ENCODE measurements at regions not wholly inside any gene's neighbourhood (a gene's known extent, or its start where the extent isn't known, plus 50 kb on each side); places are given as distances from the start of the nearest gene placed in this dataset.
"Not testable (repeated sequence)": the region's sequence is repeated elsewhere in the genome, so short reads cannot be mapped to it uniquely, and the experiment has no call there.

- Histone ChIP-seq H3K4me1 (ENCODE audit: control insufficient read depth in 1 of 2, extremely low read depth in 1 of 2, insufficient read depth in 2 of 2, low read length in 2 of 2) (no peaks in the 10 kb centered on the region), H3K27me3 (replicated peaks in 1 of 2; ENCODE audit: control insufficient read depth in 2 of 2, extremely low read depth in 1 of 2, insufficient read depth in 2 of 2, low read length in 1 of 2) (no peaks in the 10 kb centered on the region), H3K9me3 (no peaks in the 10 kb centered on the region), H3K27ac (ENCODE audit: low read length) (no peak overlapping the region), H3K4me3 (ENCODE audit: control insufficient read depth in 1 of 2, extremely low read depth in 1 of 2, low read length in 1 of 2) (no peak overlapping the region), H3K36me3 (ENCODE audit: control insufficient read depth in 2 of 2, extremely low read depth in 1 of 2, insufficient read depth in 1 of 2, low read length in 1 of 2) (no peaks in the 10 kb centered on the region)
- ATAC-seq (replicated peaks in 1 of 4) (no peak), DNase-seq (no peak)
- POLR2A ChIA-PET: interaction anchor here in 1 of 2 donors (0.7 kb wide), 1 partner anchor 90 kb away, joined by 3 read pairs; no protein-coding TSS in a partner anchor
- peaks cover 0 to 3% of the 10 kb centered on the region in 2 donors for H3K27me3 Mint-ChIP-seq
- no peaks in the 10 kb centered on the region for H3K9me3 Mint-ChIP-seq
- CTCF ChIA-PET: no interaction called here
- no peak overlapping the region for H3K27ac Mint-ChIP-seq
- H3K4me1 Mint-ChIP-seq: no peaks in the 10 kb centered on the region
- no peak overlapping the region for H3K4me3 Mint-ChIP-seq
- no peaks in the 10 kb centered on the region for H3K36me3 Mint-ChIP-seq
Measured at GRCh38 chr6:101178748-101179147, 214.8 kb upstream of the GRIK2 start.

GRCh38 chr6:101181006-101181405 is 212.5 kb upstream of the GRIK2 start:
- no peak overlapping the region for H3K4me3 ChIP-seq (ENCODE audit: control insufficient read depth in 1 of 2, extremely low read depth in 1 of 2, low read length in 1 of 2)
- no peak overlapping the region for H3K27ac ChIP-seq (ENCODE audit: low read length)
- Mint-ChIP-seq H3K4me3 (no peak overlapping the region), H3K9me3 (no peaks in the 10 kb centered on the region), H3K27ac (no peak overlapping the region), H3K4me1 (no peaks in the 10 kb centered on the region), H3K36me3 (no peaks in the 10 kb centered on the region), H3K27me3 (peaks cover 0 to 3% of the 10 kb centered on the region in 2 donors)
- ChIA-PET POLR2A (no interaction called here), CTCF (no interaction called here)
- H3K36me3 ChIP-seq (ENCODE audit: control insufficient read depth in 2 of 2, extremely low read depth in 1 of 2, insufficient read depth in 1 of 2, low read length in 1 of 2): no peaks in the 10 kb centered on the region
- ATAC-seq (replicated peaks in 1 of 4): no peak
- DNase-seq: no peak
- H3K4me1 ChIP-seq (ENCODE audit: control insufficient read depth in 1 of 2, extremely low read depth in 1 of 2, insufficient read depth in 2 of 2, low read length in 2 of 2): no peaks in the 10 kb centered on the region
- no peaks in the 10 kb centered on the region for H3K9me3 ChIP-seq
- no peaks in the 10 kb centered on the region for H3K27me3 ChIP-seq (replicated peaks in 1 of 2; ENCODE audit: control insufficient read depth in 2 of 2, extremely low read depth in 1 of 2, insufficient read depth in 2 of 2, low read length in 1 of 2)
- WGBS (ENCODE audit: insufficient coverage): 100% methylated on average over 3 of the region's 6 CpGs

GRCh38 chr6:101188285-101188798 is 205.2 kb upstream of the GRIK2 start:
- H3K4me1 ChIP-seq (ENCODE audit: control insufficient read depth in 1 of 2, extremely low read depth in 1 of 2, insufficient read depth in 2 of 2, low read length in 2 of 2); H3K4me3 ChIP-seq (ENCODE audit: control insufficient read depth in 1 of 2, extremely low read depth in 1 of 2, low read length in 1 of 2); CTCF ChIA-PET; POLR2A ChIA-PET; H3K27me3 Mint-ChIP-seq; ATAC-seq (replicated peaks in 1 of 4); H3K9me3 ChIP-seq; H3K4me3 Mint-ChIP-seq; DNase-seq; H3K4me1 Mint-ChIP-seq; H3K27me3 ChIP-seq (replicated peaks in 1 of 2; ENCODE audit: control insufficient read depth in 2 of 2, extremely low read depth in 1 of 2, insufficient read depth in 2 of 2, low read length in 1 of 2); H3K27ac Mint-ChIP-seq; H3K36me3 Mint-ChIP-seq; H3K27ac ChIP-seq (ENCODE audit: low read length); H3K36me3 ChIP-seq (ENCODE audit: control insufficient read depth in 2 of 2, extremely low read depth in 1 of 2, insufficient read depth in 1 of 2, low read length in 1 of 2): not testable (repeated sequence)
- 79% methylated on average over 8 of the region's 12 CpGs for WGBS (ENCODE audit: insufficient coverage)
- peaks cover 0 to 13% (median 3%) of the 10 kb centered on the region in 3 donors for H3K9me3 Mint-ChIP-seq

GRCh38 chr6:101195588-101195987 is 197.9 kb upstream of the GRIK2 start:
- Histone ChIP-seq H3K27ac (ENCODE audit: low read length) (no peak overlapping the region), H3K4me3 (ENCODE audit: control insufficient read depth in 1 of 2, extremely low read depth in 1 of 2, low read length in 1 of 2) (no peak overlapping the region), H3K27me3 (replicated peaks in 1 of 2; ENCODE audit: control insufficient read depth in 2 of 2, extremely low read depth in 1 of 2, insufficient read depth in 2 of 2, low read length in 1 of 2) (no peaks in the 10 kb centered on the region), H3K4me1 (ENCODE audit: control insufficient read depth in 1 of 2, extremely low read depth in 1 of 2, insufficient read depth in 2 of 2, low read length in 2 of 2) (no peaks in the 10 kb centered on the region), H3K9me3 (no peaks in the 10 kb centered on the region), H3K36me3 (ENCODE audit: control insufficient read depth in 2 of 2, extremely low read depth in 1 of 2, insufficient read depth in 1 of 2, low read length in 1 of 2) (no peaks in the 10 kb centered on the region)
- Mint-ChIP-seq H3K9me3 (peaks cover 0 to 4% (median 2%) of the 10 kb centered on the region in 3 donors), H3K27ac (no peak overlapping the region), H3K27me3 (no peaks in the 10 kb centered on the region), H3K36me3 (no peaks in the 10 kb centered on the region), H3K4me3 (no peak overlapping the region), H3K4me1 (no peaks in the 10 kb centered on the region)
- ATAC-seq (replicated peaks in 1 of 4) (no peak), DNase-seq (no peak)
- ChIA-PET CTCF (no interaction called here), POLR2A (no interaction called here)

GRCh38 chr6:101199441-101199840 is 194.1 kb upstream of the GRIK2 start:
- Mint-ChIP-seq H3K9me3 (peaks cover 0 to 4% (median 2%) of the 10 kb centered on the region in 3 donors), H3K4me1 (no peaks in the 10 kb centered on the region), H3K27me3 (no peaks in the 10 kb centered on the region), H3K4me3 (no peak overlapping the region), H3K36me3 (no peaks in the 10 kb centered on the region), H3K27ac (no peak overlapping the region)
- Histone ChIP-seq H3K36me3 (ENCODE audit: control insufficient read depth in 2 of 2, extremely low read depth in 1 of 2, insufficient read depth in 1 of 2, low read length in 1 of 2) (no peaks in the 10 kb centered on the region), H3K9me3 (no peaks in the 10 kb centered on the region), H3K27ac (ENCODE audit: low read length) (no peak overlapping the region), H3K4me3 (ENCODE audit: control insufficient read depth in 1 of 2, extremely low read depth in 1 of 2, low read length in 1 of 2) (no peak overlapping the region), H3K27me3 (replicated peaks in 1 of 2; ENCODE audit: control insufficient read depth in 2 of 2, extremely low read depth in 1 of 2, insufficient read depth in 2 of 2, low read length in 1 of 2) (no peaks in the 10 kb centered on the region), H3K4me1 (ENCODE audit: control insufficient read depth in 1 of 2, extremely low read depth in 1 of 2, insufficient read depth in 2 of 2, low read length in 2 of 2) (no peaks in the 10 kb centered on the region)
- POLR2A ChIA-PET: no interaction called here
- DNase-seq: no peak
- CTCF ChIA-PET: no interaction called here
- no peak for ATAC-seq (replicated peaks in 1 of 4)

- Histone ChIP-seq H3K36me3 (ENCODE audit: control insufficient read depth in 2 of 2, extremely low read depth in 1 of 2, insufficient read depth in 1 of 2, low read length in 1 of 2) (no peaks in the 10 kb centered on the region), H3K4me3 (ENCODE audit: control insufficient read depth in 1 of 2, extremely low read depth in 1 of 2, low read length in 1 of 2) (no peak overlapping the region), H3K4me1 (ENCODE audit: control insufficient read depth in 1 of 2, extremely low read depth in 1 of 2, insufficient read depth in 2 of 2, low read length in 2 of 2) (no peaks in the 10 kb centered on the region), H3K27me3 (replicated peaks in 1 of 2; ENCODE audit: control insufficient read depth in 2 of 2, extremely low read depth in 1 of 2, insufficient read depth in 2 of 2, low read length in 1 of 2) (no peaks in the 10 kb centered on the region), H3K27ac (ENCODE audit: low read length) (no peak overlapping the region), H3K9me3 (no peaks in the 10 kb centered on the region)
- H3K27me3 Mint-ChIP-seq: no peaks in the 10 kb centered on the region
- DNase-seq (no peak), ATAC-seq (replicated peaks in 1 of 4) (no peak)
- H3K27ac Mint-ChIP-seq: no peak overlapping the region
- H3K4me1 Mint-ChIP-seq: no peaks in the 10 kb centered on the region
- peaks cover 0 to 2% (median 0%) of the 10 kb centered on the region in 3 donors for H3K9me3 Mint-ChIP-seq
- no peak overlapping the region for H3K4me3 Mint-ChIP-seq
- ChIA-PET CTCF (no interaction called here), POLR2A (no interaction called here)
- H3K36me3 Mint-ChIP-seq: no peaks in the 10 kb centered on the region
Measured at GRCh38 chr6:101202867-101203374, 190.6 kb upstream of the GRIK2 start.

GRCh38 chr6:101203664-101204063 is 189.8 kb upstream of the GRIK2 start:
- no peaks in the 10 kb centered on the region for H3K27me3 Mint-ChIP-seq
- Histone ChIP-seq H3K27ac (ENCODE audit: low read length) (no peak overlapping the region), H3K4me1 (ENCODE audit: control insufficient read depth in 1 of 2, extremely low read depth in 1 of 2, insufficient read depth in 2 of 2, low read length in 2 of 2) (no peaks in the 10 kb centered on the region), H3K4me3 (ENCODE audit: control insufficient read depth in 1 of 2, extremely low read depth in 1 of 2, low read length in 1 of 2) (no peak overlapping the region), H3K36me3 (ENCODE audit: control insufficient read depth in 2 of 2, extremely low read depth in 1 of 2, insufficient read depth in 1 of 2, low read length in 1 of 2) (no peaks in the 10 kb centered on the region), H3K9me3 (no peaks in the 10 kb centered on the region), H3K27me3 (replicated peaks in 1 of 2; ENCODE audit: control insufficient read depth in 2 of 2, extremely low read depth in 1 of 2, insufficient read depth in 2 of 2, low read length in 1 of 2) (no peaks in the 10 kb centered on the region)
- CTCF ChIA-PET: no interaction called here
- H3K27ac Mint-ChIP-seq: no peak overlapping the region
- POLR2A ChIA-PET: no interaction called here
- DNase-seq: no peak
- WGBS (ENCODE audit: insufficient coverage): no CpG with 5 or more reads among the region's 2 CpGs
- no peaks in the 10 kb centered on the region for H3K36me3 Mint-ChIP-seq
- no peaks in the 10 kb centered on the region for H3K4me1 Mint-ChIP-seq
- no peak for ATAC-seq (replicated peaks in 1 of 4)
- H3K4me3 Mint-ChIP-seq: no peak overlapping the region
- peaks cover 0 to 2% (median 0%) of the 10 kb centered on the region in 3 donors for H3K9me3 Mint-ChIP-seq

All from T-cell (primary cell).